Neuronal stem cell (in vitro differentiated cells): ENCODE measurements at regions not wholly inside any gene's neighbourhood (a gene's known extent, or its start where the extent isn't known, plus 50 kb on each side); places are given as distances from the start of the nearest gene placed in this dataset.

Source experiments
- DNase-seq: peaks from one replicate; pipeline ENCODE4 v3.0.0-alpha.2; 2013; ENCODE audit warnings: low spot score
- H2AFZ ChIP-seq: one replicate; pipeline ENCODE4 v1.6.1; 2013; ENCODE audit warnings: mild to moderate bottlenecking, low read length, inconsistent platforms
- H2AK5ac ChIP-seq: 2 replicates; pipeline ENCODE4 v1.6.1; 2013; ENCODE audit warnings: low read depth, mild to moderate bottlenecking, inconsistent platforms, low read length, moderate library complexity, mixed read lengths
- H2BK120ac ChIP-seq: 2 replicates; pipeline ENCODE4 v1.6.1; 2013; ENCODE audit warnings: low read depth, mild to moderate bottlenecking, inconsistent platforms, low read length, moderate library complexity, mixed read lengths
- H2BK12ac ChIP-seq: one replicate; pipeline ENCODE4 v1.6.1; 2013; ENCODE audit warnings: low read length, inconsistent platforms
- H2BK15ac ChIP-seq: 2 replicates; pipeline ENCODE4 v1.6.1; 2013; ENCODE audit warnings: mild to moderate bottlenecking, low read length, inconsistent platforms, mixed read lengths
- H2BK5ac ChIP-seq: one replicate; pipeline ENCODE4 v1.6.1; 2013; ENCODE audit warnings: inconsistent platforms, mild to moderate bottlenecking, low read length, moderate library complexity
- H3K14ac ChIP-seq: one replicate; pipeline ENCODE4 v1.6.1; 2013; ENCODE audit warnings: low read length, inconsistent platforms
- H3K18ac ChIP-seq: 2 replicates; pipeline ENCODE4 v1.6.1; 2013; ENCODE audit warnings: low read length, inconsistent platforms
- H3K23ac ChIP-seq: 2 replicates; pipeline ENCODE4 v1.6.1; 2013; ENCODE audit warnings: low read depth, mild to moderate bottlenecking, mixed read lengths, low read length, inconsistent platforms; ENCODE audit not compliant: poor library complexity
- H3K27ac ChIP-seq: replicated peaks from 3 replicates; pipeline ENCODE4 v1.5.1; 2013; ENCODE audit warnings: low read length, inconsistent platforms
- H3K27me3 ChIP-seq, 3 experiments: 2 replicates each; pipeline ENCODE4 v1.6.1; 2013; ENCODE audit warnings: low read length in 3 of 3, mild to moderate bottlenecking in 2 of 3, inconsistent platforms in 1 of 3, low read depth in 1 of 3, mixed read lengths in 1 of 3, moderate library complexity in 1 of 3; ENCODE audit not compliant: control insufficient read depth in 3 of 3, insufficient read depth in 3 of 3
- H3K36me3 ChIP-seq, 2 donors: replicated peaks in 1 of 2; 2 replicates each; pipeline ENCODE4 v1.6.1; 2013; ENCODE audit warnings: low read length in 2 of 2; ENCODE audit not compliant: control insufficient read depth in 2 of 2, insufficient read depth in 2 of 2
- H3K4ac ChIP-seq: 2 replicates; pipeline ENCODE4 v1.6.1; 2013; ENCODE audit warnings: inconsistent platforms, mild to moderate bottlenecking, low read length, moderate library complexity
- H3K4me1 ChIP-seq, 2 donors: 1 replicate in 1 of 2; 2 replicates in 1 of 2; pipeline ENCODE4 v1.6.1; 2013; ENCODE audit warnings: low read length in 2 of 2, low read depth in 1 of 2; ENCODE audit not compliant: control insufficient read depth in 2 of 2, insufficient read depth in 1 of 2
- H3K4me2 ChIP-seq: one replicate; pipeline ENCODE4 v1.6.1; 2013; ENCODE audit warnings: mild to moderate bottlenecking, low read length, inconsistent platforms; ENCODE audit not compliant: insufficient read depth, poor library complexity, severe bottlenecking
- H3K4me3 ChIP-seq, 2 donors: 2 replicates each; pipeline ENCODE4 v1.5.1; 2013; ENCODE audit warnings: low read length in 2 of 2, mild to moderate bottlenecking in 2 of 2, inconsistent platforms in 1 of 2, moderate library complexity in 1 of 2
- H3K79me1 ChIP-seq: one replicate; pipeline ENCODE4 v1.6.1; 2013; ENCODE audit warnings: low read depth, mild to moderate bottlenecking, inconsistent platforms, low read length, moderate library complexity
- H3K9ac ChIP-seq: one replicate; pipeline ENCODE4 v1.6.1; 2013; ENCODE audit warnings: mild to moderate bottlenecking, low read depth, low read length, inconsistent platforms; ENCODE audit not compliant: poor library complexity
- H3K9me3 ChIP-seq, 2 donors: replicated peaks in 1 of 2; 2 replicates each; pipeline versions ENCODE3 to v1.6.1; 2013; ENCODE audit warnings: low read length in 2 of 2, mild to moderate bottlenecking in 2 of 2, inconsistent platforms in 1 of 2, low read depth in 1 of 2, mixed read lengths in 1 of 2, moderate library complexity in 1 of 2; ENCODE audit not compliant: control insufficient read depth in 2 of 2, insufficient read depth in 1 of 2
- H4K8ac ChIP-seq: one replicate; pipeline ENCODE4 v1.6.1; 2013; ENCODE audit warnings: low read depth, mild to moderate bottlenecking, inconsistent platforms, low read length, moderate library complexity
- H4K91ac ChIP-seq: one replicate; pipeline ENCODE4 v1.6.1; 2013; ENCODE audit warnings: low read length, low read depth, mild to moderate bottlenecking, inconsistent platforms; ENCODE audit not compliant: poor library complexity
- WGBS, 2 donors: extraction: QIAGEN DNeasy Blood & Tissue Kit; methylation state at CpG; one replicate each; pipeline ENCODE4 v1.1.7; 2013; ENCODE audit warnings: missing lambda C conversion rate in 2 of 2, mixed read lengths in 1 of 2; ENCODE audit not compliant: insufficient read length in 2 of 2, insufficient replicate concordance in 1 of 2; ENCODE audit errors: extremely low coverage in 2 of 2; 5-methylcytosine and 5-hydroxymethylcytosine counted together

- Histone ChIP-seq H3K79me1 (no peaks in the 10 kb centered on the region), H3K23ac (no peak overlapping the region), H2BK15ac (no peak overlapping the region), H3K4me2 (no peak overlapping the region), H3K27ac (no peak overlapping the region), H2BK12ac (no peak overlapping the region), H2BK5ac (no peak overlapping the region), H4K8ac (no peak overlapping the region), H2AFZ (no peak overlapping the region), H3K14ac (no peak overlapping the region), H3K27me3 (no peaks in the 10 kb centered on the region), H3K36me3 (no peaks in the 10 kb centered on the region), H2AK5ac (no peak overlapping the region), H4K91ac (no peak overlapping the region), H3K4ac (no peak overlapping the region), H3K4me1 (peaks cover 0 to 2% of the 10 kb centered on the region in 2 donors), H2BK120ac (no peak overlapping the region), H3K4me3 (no peak overlapping the region), H3K9me3 (no peaks in the 10 kb centered on the region), H3K9ac (no peak overlapping the region), H3K18ac (no peak overlapping the region)
- DNase-seq, result no peak
- no CpG with 5 or more reads among the region's 5 CpGs for WGBS, 2 donors
Observed at GRCh38 chr18:73670524-73670923, 477.1 kb downstream of the FBXO15 start.

GRCh38 chr18:73670039-73670438 is 477.6 kb downstream of the FBXO15 start:
- Histone ChIP-seq H3K36me3 (no peaks in the 10 kb centered on the region), H3K4me2 (no peak overlapping the region), H2BK12ac (no peak overlapping the region), H3K23ac (no peak overlapping the region), H3K9ac (no peak overlapping the region), H4K8ac (no peak overlapping the region), H2BK15ac (no peak overlapping the region), H3K4me3 (no peak overlapping the region), H2BK120ac (no peak overlapping the region), H3K27ac (no peak overlapping the region), H3K9me3 (no peaks in the 10 kb centered on the region), H2AK5ac (no peak overlapping the region), H3K79me1 (no peaks in the 10 kb centered on the region), H3K14ac (no peak overlapping the region), H2BK5ac (no peak overlapping the region), H4K91ac (no peak overlapping the region), H2AFZ (no peak overlapping the region), H3K4me1 (peaks cover 0 to 2% of the 10 kb centered on the region in 2 donors), H3K4ac (no peak overlapping the region), H3K18ac (no peak overlapping the region), H3K27me3 (no peaks in the 10 kb centered on the region)
- no peak for DNase-seq

GRCh38 chr18:73669297-73669696 is 478.3 kb downstream of the FBXO15 start:
- H3K27ac ChIP-seq, result no peak overlapping the region
- WGBS, 2 donors, result no CpG with 5 or more reads among the region's 6 CpGs

GRCh38 chr18:73668051-73668450 is 479.6 kb downstream of the FBXO15 start:
- Histone ChIP-seq H3K9ac (no peak overlapping the region), H3K4me2 (no peak overlapping the region), H2BK12ac (no peak overlapping the region), H3K14ac (no peak overlapping the region), H3K4me3 (no peak overlapping the region), H3K36me3 (no peaks in the 10 kb centered on the region), H3K9me3 (no peaks in the 10 kb centered on the region), H2AFZ (no peak overlapping the region), H3K27me3 (no peaks in the 10 kb centered on the region), H3K18ac (no peak overlapping the region), H2BK5ac (no peak overlapping the region), H2BK120ac (no peak overlapping the region), H3K23ac (no peak overlapping the region), H3K4ac (no peak overlapping the region), H2BK15ac (no peak overlapping the region), H3K27ac (no peak overlapping the region), H4K8ac (no peak overlapping the region), H3K4me1 (no peaks in the 10 kb centered on the region), H4K91ac (no peak overlapping the region), H2AK5ac (no peak overlapping the region), H3K79me1 (no peaks in the 10 kb centered on the region)
- DNase-seq, result no peak
- no CpG with 5 or more reads among the region's 1 CpG for WGBS, 2 donors

More at GRCh38 chr18:73669297-73669696, 478.3 kb downstream of the FBXO15 start:
- H3K18ac ChIP-seq, result no peak overlapping the region
- no peak for DNase-seq
- H2BK15ac ChIP-seq, result no peak overlapping the region
- no peak overlapping the region for H2BK5ac ChIP-seq
- H3K27me3 ChIP-seq, result no peaks in the 10 kb centered on the region
- H3K23ac ChIP-seq, result no peak overlapping the region
- H4K8ac ChIP-seq, result no peak overlapping the region
- H3K4me2 ChIP-seq, result no peak overlapping the region
- no peaks in the 10 kb centered on the region for H3K36me3 ChIP-seq
- H2AK5ac ChIP-seq, result no peak overlapping the region
- H3K4me1 ChIP-seq, result peaks cover 0 to 1% of the 10 kb centered on the region in 2 donors
- H3K4me3 ChIP-seq, result no peak overlapping the region
- no peak overlapping the region for H2BK120ac ChIP-seq
- no peak overlapping the region for H4K91ac ChIP-seq
- no peak overlapping the region for H3K14ac ChIP-seq
- H3K9ac ChIP-seq, result no peak overlapping the region
- no peaks in the 10 kb centered on the region for H3K79me1 ChIP-seq
- no peak overlapping the region for H2AFZ ChIP-seq
- no peak overlapping the region for H2BK12ac ChIP-seq
- H3K9me3 ChIP-seq, result no peaks in the 10 kb centered on the region
- H3K4ac ChIP-seq, result no peak overlapping the region
